HK-2 (cell line): ENCODE measurements at regions not wholly inside any gene's neighbourhood (a gene's known extent, or its start where the extent isn't known, plus 50 kb on each side); places are given as distances from the start of the nearest gene placed in this dataset.

Experiments used
- DNase-seq: peaks from one replicate; pipeline ENCODE4 v3.0.0-alpha.2; 2018; ENCODE audit not compliant: unreplicated experiment

- no peak for DNase-seq
Observed at GRCh38 chr3:10763817-10764258, 52.2 kb upstream of the SLC6A11 start.

DNA sequence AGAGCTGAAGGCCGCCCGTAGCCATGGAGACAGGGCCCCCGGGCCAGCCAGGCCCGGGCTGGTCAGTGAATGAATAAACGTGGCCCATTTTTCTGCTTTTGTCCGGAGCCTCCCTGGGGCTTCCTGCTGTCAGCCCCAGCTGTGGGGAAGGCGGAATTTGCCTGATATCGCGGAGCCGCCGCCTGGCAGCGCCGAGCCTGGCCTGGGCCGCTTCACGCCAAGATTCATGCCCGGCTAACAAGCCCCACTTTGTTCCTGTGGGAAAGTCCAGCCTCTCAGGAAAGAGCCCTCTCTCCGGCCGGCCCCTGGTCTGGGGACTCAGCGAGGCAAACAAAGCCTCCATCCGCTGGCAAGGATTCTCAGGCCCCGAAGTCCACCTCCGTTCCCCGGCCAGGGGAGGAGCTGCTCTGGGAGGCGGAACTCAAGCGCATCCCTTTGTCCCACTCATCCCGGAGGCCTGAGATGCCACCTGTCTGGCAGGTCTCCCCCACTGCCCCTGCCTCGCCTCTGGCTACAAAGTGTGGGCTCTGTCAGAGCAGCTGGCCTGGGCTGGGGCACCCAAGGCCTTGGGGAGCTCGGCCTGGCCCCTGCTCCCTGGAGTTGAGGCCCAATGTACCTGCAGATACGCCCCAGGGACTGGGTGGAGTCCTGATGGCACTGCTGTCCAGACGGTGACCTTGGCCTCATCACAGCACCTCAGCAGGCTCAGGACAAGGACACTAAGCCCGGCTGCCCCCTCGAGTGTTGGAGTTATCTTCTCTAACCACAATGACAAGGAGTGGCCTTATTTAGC is 51.6 kb upstream of the SLC6A11 start:
- no peak for DNase-seq

DNA sequence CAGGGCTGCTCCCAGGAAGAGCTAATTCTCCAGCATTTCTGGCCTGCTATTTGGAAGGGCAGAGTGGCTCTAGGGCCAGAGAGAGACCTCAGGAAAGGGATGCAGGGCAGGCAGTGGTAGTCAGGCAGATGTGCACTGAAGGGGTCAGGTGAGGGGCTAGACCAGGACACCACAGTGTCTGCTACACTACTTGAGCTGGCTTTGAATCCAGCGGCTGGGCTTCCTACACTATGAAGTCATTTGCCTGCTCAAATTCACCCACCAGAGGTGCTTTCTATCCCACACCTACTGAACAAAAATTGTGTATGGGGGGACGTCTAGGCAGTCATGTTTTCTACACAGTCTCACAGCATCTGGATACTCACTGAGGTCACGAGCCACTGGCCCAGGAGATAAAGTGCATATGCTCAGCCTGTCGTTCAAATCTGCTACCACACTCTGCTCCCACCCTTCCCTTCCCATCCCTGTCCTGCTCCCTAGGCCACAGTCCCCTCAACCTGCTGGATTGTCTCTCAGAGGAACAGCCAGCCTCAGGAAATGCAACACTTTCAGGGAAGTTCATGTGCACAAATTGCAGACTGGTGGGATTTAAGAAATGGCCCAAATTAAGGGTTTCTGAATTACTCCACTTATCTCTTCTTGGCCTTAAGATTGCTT is 49.9 kb upstream of the SLC6A11 start:
- DNase-seq = no peak
